NCI-H82 treated with DMSO at 0.1 percent for 48 hours (cell line): ENCODE measurements at regions not wholly inside any gene's neighbourhood (a gene's known extent, or its start where the extent isn't known, plus 50 kb on each side); places are given as distances from the start of the nearest gene placed in this dataset.

Experiments
- DNase-seq: peaks from one replicate; lab custom pipeline; 2025; ENCODE audit not compliant: unreplicated experiment; lab: John Stamatoyannopoulos, UW

GRCh38 chr17:45709728-45710288 lies 74.3 kb upstream of the CRHR1 start:
- DNase-seq: no peak

DNA sequence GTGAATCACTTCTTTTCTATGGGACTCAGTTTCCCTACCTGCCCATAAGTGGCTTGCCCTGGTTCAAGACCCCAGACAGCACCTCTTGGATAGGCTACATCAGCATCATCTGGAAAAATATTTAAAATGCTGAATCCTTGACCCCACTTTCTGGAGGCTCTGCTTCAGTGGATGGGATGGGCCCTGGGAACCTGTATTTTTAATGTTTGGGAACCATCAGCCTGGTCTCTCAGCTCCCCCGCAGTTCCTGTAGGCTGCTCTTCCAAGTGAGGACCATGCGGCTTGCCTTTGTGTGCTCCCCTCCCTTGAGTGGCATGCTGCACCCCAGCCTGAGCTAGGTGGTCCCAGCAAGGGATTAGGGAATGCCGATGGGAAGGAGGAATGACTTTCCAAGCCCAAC lies 68.3 kb upstream of the CRHR1 start:
- no peak for DNase-seq

DNA sequence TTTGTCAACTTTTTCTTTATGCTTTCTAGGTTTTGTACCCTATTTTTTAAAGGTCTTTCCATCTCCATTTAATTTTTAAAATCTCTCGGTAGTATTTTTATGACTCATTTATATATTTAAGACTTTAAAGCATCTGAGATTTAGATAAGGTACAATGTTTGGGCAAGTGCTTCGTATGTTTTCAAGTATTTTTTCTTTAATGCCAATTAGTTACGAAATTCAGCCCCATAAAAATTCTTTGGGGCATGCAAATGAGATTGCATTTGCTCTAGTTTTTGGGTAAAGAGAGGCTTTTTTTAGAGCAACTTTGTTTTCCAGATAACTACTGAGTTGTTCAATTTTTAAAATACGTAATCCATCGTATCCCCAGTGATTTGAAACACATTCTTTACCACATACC lies 65.3 kb upstream of the CRHR1 start:
- no peak for DNase-seq

DNA sequence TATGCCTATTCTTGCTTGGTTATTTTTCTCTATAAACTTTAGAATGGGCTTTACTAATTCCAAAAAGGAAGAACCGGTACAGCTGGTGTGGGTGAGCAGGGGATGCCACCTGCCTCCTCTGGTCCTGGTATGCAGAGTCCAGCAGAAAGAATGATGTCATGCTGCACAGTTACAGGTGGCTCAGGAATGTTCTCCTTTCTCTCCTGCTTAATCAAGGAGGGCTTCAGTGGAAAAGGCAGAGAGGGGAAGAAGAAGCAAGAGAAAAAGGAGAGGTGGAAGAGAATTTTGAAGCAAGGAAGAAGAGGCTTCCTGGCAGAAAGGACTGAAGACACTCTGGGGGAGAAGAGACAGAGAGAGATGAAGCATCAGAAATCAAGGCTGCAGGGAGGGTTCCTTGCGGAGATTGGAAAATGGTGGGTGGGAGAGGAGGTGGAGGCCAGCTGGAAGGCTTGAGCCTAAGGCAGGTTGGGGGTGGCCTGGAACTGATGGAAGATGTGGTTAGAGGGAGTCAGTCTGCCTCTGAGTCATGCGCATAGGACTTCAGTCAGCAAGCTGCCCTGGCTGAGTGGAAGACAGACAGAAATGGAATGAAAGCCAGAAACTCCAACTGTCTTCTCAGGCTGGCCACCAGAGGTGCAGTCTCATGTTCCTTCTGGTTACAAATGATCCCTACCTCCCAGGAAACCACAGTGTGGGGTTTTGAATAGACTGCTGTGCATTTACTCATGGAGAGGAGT lies 64.6 kb upstream of the CRHR1 start:
- no peak for DNase-seq

GRCh38 chr17:45720386-45720785 lies 63.7 kb upstream of the CRHR1 start:
- DNase-seq: no peak

DNA sequence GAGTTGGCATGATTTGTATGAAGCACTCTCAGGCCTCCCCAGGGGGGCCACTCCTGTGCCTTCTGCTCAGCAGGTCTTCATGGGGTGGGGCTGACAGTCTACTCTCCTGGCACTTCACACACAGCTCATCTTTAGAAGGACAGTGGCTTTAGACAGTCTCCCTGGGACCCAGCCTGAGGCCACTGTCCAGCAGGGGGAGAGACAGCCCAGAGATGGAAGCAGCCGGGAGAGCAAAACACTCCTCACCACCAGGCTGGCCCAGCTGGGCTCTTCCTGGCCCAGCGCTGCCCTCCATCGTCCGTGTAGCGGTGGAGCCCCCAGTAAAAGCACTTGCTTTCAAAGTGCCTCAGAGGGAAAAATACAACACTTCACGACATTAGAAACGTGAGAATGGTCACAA lies 62.0 kb upstream of the CRHR1 start:
- DNase-seq: peak; percentile 43

GRCh38 chr17:45729294-45729907 lies 54.7 kb upstream of the CRHR1 start:
- DNase-seq: no peak

DNA sequence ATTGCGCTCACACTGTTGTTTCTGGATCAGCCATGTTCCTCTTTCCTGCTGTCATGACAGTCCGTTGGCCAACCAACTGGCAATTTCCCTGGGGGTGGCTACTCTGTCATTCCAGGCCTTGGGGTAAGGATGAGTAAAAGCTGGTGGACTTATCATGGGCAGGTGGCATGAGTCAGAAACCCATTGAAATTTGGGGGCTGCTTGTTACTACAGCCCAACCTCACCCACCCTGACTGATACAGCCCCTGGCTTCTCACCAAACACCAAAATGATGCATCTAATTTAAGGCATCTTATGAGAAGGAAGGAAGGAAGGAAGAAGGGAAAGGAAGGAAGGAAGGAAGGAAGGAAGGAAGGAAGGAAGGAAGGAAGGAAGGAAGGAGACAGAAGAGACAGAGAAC lies 53.9 kb upstream of the CRHR1 start:
- DNase-seq: no peak

DNA sequence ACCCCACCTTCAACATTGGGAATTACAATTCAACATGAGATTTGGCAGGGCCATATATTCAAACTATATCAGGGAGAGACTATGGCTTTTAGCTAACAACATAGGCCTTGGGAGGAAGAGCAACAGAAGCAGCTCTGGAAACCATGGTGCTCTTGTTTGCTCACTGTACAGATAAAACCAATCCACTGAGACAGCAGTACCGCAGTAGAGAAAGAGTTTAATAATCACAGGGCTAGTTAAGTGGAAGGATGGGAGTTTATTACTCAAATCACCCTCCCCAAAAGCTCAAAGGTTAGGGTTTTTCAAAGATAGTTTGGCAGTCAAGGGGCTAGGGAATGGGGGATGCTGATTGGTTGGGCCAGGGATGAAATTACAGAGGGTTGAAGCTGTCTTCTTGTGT lies 52.7 kb upstream of the CRHR1 start:
- DNase-seq: no peak

GRCh38 chr17:45732926-45733505 lies 51.1 kb upstream of the CRHR1 start:
- no peak for DNase-seq

DNA sequence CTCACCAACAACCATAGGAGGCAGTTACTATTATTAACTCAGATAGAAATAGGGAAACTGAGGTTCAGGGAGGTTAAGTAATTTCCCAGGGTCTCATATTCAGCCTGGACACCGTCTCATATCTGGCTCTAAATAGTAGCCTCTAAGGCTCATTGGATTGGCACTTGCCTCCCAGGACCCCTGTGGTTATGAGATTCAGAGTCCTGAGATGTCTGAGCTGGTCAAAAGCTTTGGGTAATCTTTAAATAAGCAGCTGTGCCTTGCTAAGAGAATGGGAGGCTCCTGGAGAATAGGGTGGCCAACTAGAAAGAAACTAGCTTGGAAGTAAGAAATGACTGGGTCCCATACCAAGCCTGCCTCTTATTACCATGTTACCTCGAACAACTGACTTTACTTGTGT lies 50.3 kb upstream of the CRHR1 start:
- no peak for DNase-seq
